Esophagus (tissue), 2 donors: ENCODE measurements at regions not wholly inside any gene's neighbourhood (a gene's known extent, or its start where the extent isn't known, plus 50 kb on each side); places are given as distances from the start of the nearest gene placed in this dataset.
"Not testable (repeated sequence)": the region's sequence is repeated elsewhere in the genome, so short reads cannot be mapped to it uniquely, and the experiment has no call there.

Source experiments
- H3K27ac ChIP-seq, 2 donors: one replicate each; pipeline ENCODE4 v1.5.1; 2013; ENCODE audit warnings: low read depth in 2 of 2, mild to moderate bottlenecking in 2 of 2, inconsistent platforms in 1 of 2, low read length in 1 of 2, moderate library complexity in 1 of 2
- H3K27me3 ChIP-seq, 2 donors: one replicate each; pipeline ENCODE4 v1.6.1; 2013; ENCODE audit warnings: low read length in 2 of 2, control low read depth in 1 of 2, mild to moderate bottlenecking in 1 of 2; ENCODE audit not compliant: insufficient read depth in 2 of 2, control insufficient read depth in 1 of 2
- H3K36me3 ChIP-seq, 2 donors: one replicate each; pipeline ENCODE4 v1.6.1; 2013; ENCODE audit warnings: low read length in 1 of 2; ENCODE audit not compliant: control insufficient read depth in 2 of 2, insufficient read depth in 2 of 2
- H3K4me1 ChIP-seq, 2 donors: one replicate each; pipeline ENCODE4 v1.6.1; 2013; ENCODE audit warnings: low read length in 1 of 2; ENCODE audit not compliant: control insufficient read depth in 2 of 2, insufficient read depth in 2 of 2
- H3K4me3 ChIP-seq, 2 donors: one replicate each; pipeline ENCODE4 v1.5.1; 2013; ENCODE audit warnings: low read length in 2 of 2, mild to moderate bottlenecking in 2 of 2, low read depth in 1 of 2, moderate library complexity in 1 of 2
- H3K9me3 ChIP-seq, 2 donors: one replicate each; pipeline ENCODE4 v1.6.1; 2013; ENCODE audit warnings: mild to moderate bottlenecking in 2 of 2, low read depth in 1 of 2, low read length in 1 of 2, moderate library complexity in 1 of 2; ENCODE audit not compliant: control insufficient read depth in 2 of 2, insufficient read depth in 1 of 2
- WGBS, 2 donors: extraction: QIAGEN DNeasy Blood & Tissue Kit; methylation state at CpG; one replicate each; pipeline ENCODE4 v1.1.7; 2013; 5-methylcytosine and 5-hydroxymethylcytosine counted together
- donor health status: healthy with polysubstance abuse.
- donor health status: Bipolar disorder and iron deficiency.

- no peaks in the 10 kb centered on the region for H3K4me1 ChIP-seq
- 84 to 85% methylated on average over 4 of the region's 4 CpGs for WGBS, 2 donors
- H3K4me3 ChIP-seq: no peak overlapping the region
- H3K27me3 ChIP-seq: no peaks in the 10 kb centered on the region
- H3K36me3 ChIP-seq: no peaks in the 10 kb centered on the region
- no peak overlapping the region for H3K27ac ChIP-seq
- no peaks in the 10 kb centered on the region for H3K9me3 ChIP-seq
Measured at GRCh38 chr18:1653873-1654272, 749.2 kb downstream of the ADCYAP1 start.

GRCh38 chr18:1657876-1658275 lies 753.2 kb downstream of the ADCYAP1 start:
- Histone ChIP-seq H3K9me3 (no peaks in the 10 kb centered on the region), H3K27me3 (no peaks in the 10 kb centered on the region), H3K4me1 (no peaks in the 10 kb centered on the region), H3K27ac (no peak overlapping the region), H3K4me3 (no peak overlapping the region), H3K36me3 (no peaks in the 10 kb centered on the region)
- 93% methylated on average over 1 of the region's 1 CpG for WGBS, 2 donors

GRCh38 chr18:1658908-1659566 lies 754.4 kb downstream of the ADCYAP1 start:
- Histone ChIP-seq H3K9me3 (no peaks in the 10 kb centered on the region), H3K36me3 (no peaks in the 10 kb centered on the region), H3K27me3 (no peaks in the 10 kb centered on the region), H3K4me1 (no peaks in the 10 kb centered on the region), H3K27ac (no peak overlapping the region), H3K4me3 (no peak overlapping the region)
- 43 to 51% methylated on average over 9 of the region's 9 CpGs for WGBS, 2 donors

GRCh38 chr18:1663879-1664705 lies 759.4 kb downstream of the ADCYAP1 start:
- WGBS, 2 donors: 49 to 59% methylated on average over 12 of the region's 12 CpGs
- Histone ChIP-seq H3K27me3 (no peaks in the 10 kb centered on the region), H3K4me1 (no peaks in the 10 kb centered on the region), H3K27ac (no peak overlapping the region), H3K4me3 (no peak overlapping the region), H3K36me3 (no peaks in the 10 kb centered on the region), H3K9me3 (no peaks in the 10 kb centered on the region)

GRCh38 chr18:1665079-1665478 lies 760.4 kb downstream of the ADCYAP1 start:
- Histone ChIP-seq H3K36me3 (no peaks in the 10 kb centered on the region), H3K27ac (no peak overlapping the region), H3K27me3 (no peaks in the 10 kb centered on the region), H3K9me3 (no peaks in the 10 kb centered on the region), H3K4me1 (no peaks in the 10 kb centered on the region), H3K4me3 (no peak overlapping the region)
- 40 to 47% methylated on average over 1 of the region's 1 CpG for WGBS, 2 donors

GRCh38 chr18:1668279-1668678 lies 763.6 kb downstream of the ADCYAP1 start:
- Histone ChIP-seq H3K9me3 (no peaks in the 10 kb centered on the region), H3K27me3 (no peaks in the 10 kb centered on the region), H3K4me1 (no peaks in the 10 kb centered on the region), H3K36me3 (no peaks in the 10 kb centered on the region), H3K27ac (no peak overlapping the region), H3K4me3 (no peak overlapping the region)
- 50 to 52% methylated on average over 4 of the region's 4 CpGs for WGBS, 2 donors

GRCh38 chr18:1671710-1672109 lies 767.0 kb downstream of the ADCYAP1 start:
- H3K4me1 ChIP-seq, H3K4me3 ChIP-seq: not testable (repeated sequence)
- WGBS, 2 donors: 86 to 87% methylated on average over 2 of the region's 2 CpGs

GRCh38 chr18:1676387-1676786 lies 771.7 kb downstream of the ADCYAP1 start:
- Histone ChIP-seq H3K9me3 (no peaks in the 10 kb centered on the region), H3K27me3 (no peaks in the 10 kb centered on the region), H3K4me1 (no peaks in the 10 kb centered on the region), H3K36me3 (no peaks in the 10 kb centered on the region), H3K4me3 (no peak overlapping the region), H3K27ac (no peak overlapping the region)
- 74 to 89% methylated on average over 3 of the region's 3 CpGs for WGBS, 2 donors

More at GRCh38 chr18:1671710-1672109, 767.0 kb downstream of the ADCYAP1 start:
- H3K27ac ChIP-seq, H3K27me3 ChIP-seq, H3K36me3 ChIP-seq, H3K9me3 ChIP-seq: not testable (repeated sequence)

- H3K27ac ChIP-seq: no peak overlapping the region
- H3K27me3 ChIP-seq: no peaks in the 10 kb centered on the region
- no peaks in the 10 kb centered on the region for H3K4me1 ChIP-seq
- H3K4me3 ChIP-seq: no peak overlapping the region
- H3K36me3 ChIP-seq: no peaks in the 10 kb centered on the region
- 71 to 75% methylated on average over 1 of the region's 1 CpG for WGBS, 2 donors
- no peaks in the 10 kb centered on the region for H3K9me3 ChIP-seq
Measured at GRCh38 chr18:1680108-1680507, 775.4 kb downstream of the ADCYAP1 start.

- H3K27me3 ChIP-seq: no peaks in the 10 kb centered on the region
- 69 to 78% methylated on average over 2 of the region's 2 CpGs for WGBS, 2 donors
Measured at GRCh38 chr18:1691863-1692262, 787.2 kb downstream of the ADCYAP1 start.

More at GRCh38 chr18:1691863-1692262, 787.2 kb downstream of the ADCYAP1 start:
- Histone ChIP-seq H3K4me1 (no peaks in the 10 kb centered on the region), H3K36me3 (no peaks in the 10 kb centered on the region), H3K27ac (no peak overlapping the region), H3K4me3 (no peak overlapping the region), H3K9me3 (no peaks in the 10 kb centered on the region)
